T-helper 1 cell treated with Interleukin-12 subunit alpha and Interleukin-12 subunit beta and Interleukin-4 antibody, amounts not matched to agents 30 ng/mL and 1 ng/mL, for 36 hours (primary cell): ENCODE measurements at regions not wholly inside any gene's neighbourhood (a gene's known extent, or its start where the extent isn't known, plus 50 kb on each side); places are given as distances from the start of the nearest gene placed in this dataset.

Experiments used
- intact Hi-C: fragments of 100-400 bp; cut with micrococcal nuclease; formaldehyde crosslinking; loops from one replicate; pipeline ENCODE4 v1.15.1; 2024

DNA sequence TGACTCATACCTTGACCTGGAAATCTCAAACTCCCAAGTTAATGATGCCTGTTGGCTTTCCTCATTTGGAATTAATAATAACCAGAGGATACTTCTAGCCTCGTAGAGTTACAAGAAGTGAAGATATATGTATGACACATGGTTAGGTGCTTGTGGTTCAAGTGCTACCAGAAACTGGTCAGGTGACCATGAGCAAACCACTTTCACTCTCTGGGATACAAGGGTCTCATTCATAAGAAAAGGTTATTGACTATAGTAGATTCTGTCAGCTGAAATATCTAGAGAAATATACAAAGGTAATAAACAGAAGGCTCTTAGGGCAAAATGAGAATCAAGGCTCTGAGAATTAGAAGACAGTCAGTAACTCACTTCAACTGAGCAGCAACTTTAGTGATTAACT, 233.3 kb downstream of the KCNA4 start:
- intact Hi-C loops: no loop called here

DNA sequence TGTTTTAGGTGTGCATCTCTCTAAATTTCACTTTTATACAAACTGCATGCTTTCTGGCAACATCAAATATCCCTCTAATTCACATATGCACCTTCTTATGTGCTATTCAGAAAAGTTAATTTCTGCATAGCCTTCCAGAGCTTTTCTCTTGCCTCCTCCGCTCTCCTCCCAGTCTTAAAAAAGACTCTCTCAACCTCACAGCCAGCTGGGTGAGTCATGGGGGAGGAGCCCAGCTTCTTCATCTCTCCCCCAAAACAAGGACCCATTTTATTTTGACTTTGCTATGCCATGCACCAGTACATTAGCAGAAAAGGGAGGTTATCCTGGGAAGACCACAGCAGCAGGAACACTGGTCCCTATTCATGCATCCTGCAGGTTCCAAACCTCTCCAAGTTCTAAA, 234.4 kb downstream of the KCNA4 start:
- intact Hi-C loops: no loop called here

DNA sequence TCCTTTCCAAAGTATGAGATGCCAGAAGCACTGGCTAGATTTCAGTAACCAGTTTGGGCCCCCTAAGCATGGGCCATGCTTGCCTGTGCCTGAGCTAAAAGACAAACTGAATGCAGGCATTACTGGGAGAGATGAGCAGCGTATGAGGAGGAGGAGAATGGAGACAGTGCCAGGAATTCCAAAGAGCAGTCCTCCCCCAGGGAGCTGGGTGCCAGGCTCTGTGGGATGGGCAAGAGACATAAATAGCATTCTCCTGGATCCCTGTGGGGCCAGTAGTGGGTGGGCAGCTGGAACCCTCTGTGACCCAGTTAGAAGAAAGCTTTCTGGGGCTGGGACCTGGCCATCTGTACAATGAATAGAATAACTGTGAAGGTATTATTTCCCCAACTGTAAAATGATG, 235.6 kb downstream of the KCNA4 start:
- intact Hi-C loops: no loop called here

DNA sequence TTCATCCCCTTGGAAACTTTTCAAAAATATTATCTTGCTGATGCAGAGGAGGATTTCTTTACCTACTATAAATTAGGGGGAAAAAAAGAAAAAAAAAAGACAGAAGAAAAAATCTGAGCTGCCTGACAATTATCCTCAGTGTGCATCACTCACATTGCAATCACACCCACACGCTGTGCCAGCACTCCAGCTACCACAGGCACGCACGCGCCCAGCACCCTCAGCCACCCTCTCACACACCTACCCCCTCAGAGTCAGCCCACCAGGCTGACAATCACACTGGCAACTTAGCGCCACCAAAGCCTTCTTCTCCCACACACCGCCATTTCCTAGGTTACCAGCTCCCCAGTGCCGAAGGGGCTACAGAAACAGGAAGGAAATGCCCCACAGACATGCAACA, 236.1 kb downstream of the KCNA4 start:
- intact Hi-C loops: no loop called here

DNA sequence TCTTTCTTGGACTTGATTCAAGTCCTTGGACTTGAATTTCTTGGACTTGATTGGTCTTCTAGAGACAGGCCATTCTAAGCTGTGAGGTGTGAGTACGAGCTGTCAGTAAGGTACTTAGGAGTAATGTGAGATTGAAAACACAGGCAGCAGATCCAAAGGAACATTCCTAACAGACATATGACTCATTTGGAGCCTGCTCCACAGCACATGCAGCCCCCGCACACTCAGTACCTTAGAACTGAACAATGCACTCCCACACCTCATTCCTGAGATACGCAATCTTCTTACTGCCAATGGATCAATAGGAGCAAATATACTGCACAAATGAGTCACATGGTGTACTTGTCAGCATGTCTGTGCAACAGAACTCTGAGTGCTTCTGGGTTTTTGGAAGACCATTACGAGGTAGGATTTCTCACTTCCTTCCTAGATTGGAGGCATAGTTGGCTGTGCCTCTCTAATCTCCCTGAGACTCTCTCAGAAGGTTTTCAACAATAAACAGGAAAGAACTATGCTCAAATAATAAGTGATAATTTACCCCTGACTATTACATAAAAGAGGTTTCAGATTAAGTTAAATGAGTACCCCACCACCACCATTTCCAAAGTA, 243.1 kb downstream of the KCNA4 start:
- intact Hi-C loops: no loop called here

DNA sequence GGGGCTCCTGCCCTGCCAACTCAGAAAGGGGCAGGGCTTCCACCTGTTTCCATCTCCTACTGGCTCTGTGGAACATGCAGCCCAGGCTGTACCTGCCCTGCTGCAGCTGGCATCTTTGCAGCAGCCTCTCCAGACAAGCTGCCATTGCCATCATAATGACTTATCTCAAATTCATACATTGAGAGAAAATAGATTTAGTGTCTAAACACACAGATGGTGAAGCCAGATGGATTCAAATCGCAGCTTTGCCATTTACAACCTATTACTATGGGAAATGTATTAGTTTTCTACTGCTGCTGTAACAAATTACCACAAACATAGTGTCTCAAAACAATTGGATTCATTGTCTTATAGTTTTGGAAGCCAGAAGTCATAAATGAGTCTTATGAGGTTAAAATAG, 260.0 kb downstream of the KCNA4 start:
- intact Hi-C loops: no loop called here

DNA sequence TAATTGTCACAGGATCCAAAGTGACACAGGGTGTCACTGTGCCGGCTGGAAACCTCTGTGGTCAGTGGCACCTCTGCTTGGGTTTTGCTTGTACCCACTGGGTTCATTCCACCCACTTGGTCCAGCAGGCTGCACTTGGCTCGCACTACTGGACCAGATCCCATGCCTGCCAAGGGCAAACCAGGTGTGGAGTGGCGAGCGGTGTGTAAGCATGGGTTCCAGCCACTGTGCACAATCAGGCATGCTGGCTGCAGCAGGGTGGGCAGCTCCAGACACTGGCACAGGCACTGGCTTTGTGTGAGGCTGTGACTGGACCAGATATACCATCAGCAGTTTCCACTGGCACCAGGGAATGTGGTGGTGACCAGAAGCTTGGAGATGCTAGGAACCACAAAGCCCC, 261.4 kb downstream of the KCNA4 start:
- intact Hi-C loops: no loop called here

DNA sequence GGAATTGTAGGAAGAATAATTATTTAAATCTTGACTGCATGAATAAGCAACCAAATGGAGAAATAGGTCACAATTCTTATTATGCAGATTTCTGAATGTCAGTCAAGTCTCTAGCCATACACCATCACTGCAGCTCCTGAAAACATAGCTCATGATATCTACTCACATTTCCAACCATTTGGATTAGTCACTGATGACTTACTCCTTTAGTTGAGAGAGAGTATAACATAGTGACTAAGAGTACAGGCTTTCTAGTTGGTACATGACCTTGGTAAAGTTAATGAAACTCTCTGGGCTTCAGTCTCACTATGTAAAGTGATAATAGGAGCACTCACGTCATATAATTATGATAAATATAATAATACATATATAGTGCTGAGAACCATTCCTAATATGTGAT, 265.2 kb downstream of the KCNA4 start:
- intact Hi-C loops: no loop called here

DNA sequence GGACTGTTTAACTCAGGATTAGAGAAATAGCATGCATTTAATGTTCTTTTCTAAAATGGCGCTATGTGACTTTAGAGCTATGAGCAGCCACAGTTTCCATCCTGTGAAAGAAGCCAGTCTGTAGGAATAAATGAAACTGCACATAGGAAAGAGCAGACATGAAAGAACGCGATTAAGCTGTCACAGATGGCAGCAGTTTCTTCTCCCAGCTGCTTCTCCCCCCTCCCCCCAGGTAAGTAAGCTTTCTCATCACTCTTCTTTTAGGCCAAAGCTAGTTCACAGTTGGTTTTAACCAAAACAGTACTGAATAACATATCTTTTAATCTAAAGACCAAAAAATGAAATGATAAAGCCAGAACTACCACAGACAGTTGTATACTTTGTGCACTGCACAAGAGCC, 266.4 kb downstream of the KCNA4 start:
- intact Hi-C loops: no loop called here

DNA sequence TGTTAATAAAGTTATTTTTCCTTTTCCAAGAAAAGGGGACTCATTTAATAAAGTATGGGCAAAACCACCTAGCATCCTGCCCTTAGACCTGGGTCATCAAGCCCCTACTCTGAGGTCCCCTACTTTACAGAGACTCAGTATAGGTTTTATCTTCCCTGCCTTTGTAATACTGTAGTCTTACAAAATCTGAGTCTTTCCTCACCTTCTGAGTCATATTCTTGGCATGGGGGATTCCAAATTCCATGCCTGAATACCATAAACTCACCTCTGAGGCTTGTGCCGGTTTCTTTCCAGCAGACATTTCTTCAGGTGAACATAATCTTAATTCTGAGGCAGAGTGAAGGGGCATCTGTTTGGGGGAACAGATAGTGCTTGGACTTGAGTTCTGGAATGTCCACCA, 282.5 kb downstream of the KCNA4 start:
- intact Hi-C loops: no loop called here

DNA sequence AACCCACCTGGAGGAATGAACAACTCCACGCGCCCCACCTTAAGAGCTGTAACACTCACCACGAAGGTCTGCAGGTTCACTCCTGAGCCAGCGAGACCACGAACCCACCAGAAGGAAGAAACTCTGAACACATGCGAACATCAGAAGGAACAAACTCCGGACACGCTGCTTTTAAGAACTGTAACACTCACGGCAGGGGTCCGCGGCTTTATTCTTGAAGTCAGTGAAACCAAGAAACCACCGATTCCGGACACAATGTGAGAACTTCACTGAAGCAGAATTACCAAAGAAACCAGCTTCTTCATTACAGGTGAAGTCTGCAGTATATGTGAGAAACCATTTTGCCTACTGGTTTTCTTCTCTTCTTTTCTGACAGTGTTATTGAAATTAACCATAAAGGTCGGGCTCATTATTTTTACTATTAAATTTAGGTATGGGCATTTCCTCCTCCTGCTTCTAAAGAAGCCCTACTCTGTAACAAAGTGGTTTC, 303.0 kb downstream of the KCNA4 start:
- intact Hi-C loops: no loop called here

DNA sequence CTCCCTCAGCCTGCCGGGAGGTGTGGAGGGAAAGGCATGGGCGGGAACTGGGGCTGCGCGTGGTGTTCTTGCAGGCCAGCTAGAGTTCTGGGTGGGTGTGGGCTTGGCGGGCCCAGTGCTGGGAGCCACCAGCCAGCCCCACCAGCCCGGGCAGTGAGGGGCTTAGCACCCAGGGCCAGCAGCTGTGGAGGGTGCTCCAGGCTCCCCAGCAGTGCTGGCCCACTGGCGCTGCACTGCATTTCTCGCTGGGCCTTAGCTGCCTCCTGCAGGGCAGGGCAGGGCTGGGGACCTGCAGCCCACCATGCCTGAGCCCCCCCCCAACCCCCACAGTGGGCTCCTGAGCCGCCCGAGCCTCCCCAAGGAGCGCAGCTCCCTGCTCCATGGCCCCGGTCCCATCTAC, 304.2 kb downstream of the KCNA4 start:
- intact Hi-C loops: no loop called here

DNA sequence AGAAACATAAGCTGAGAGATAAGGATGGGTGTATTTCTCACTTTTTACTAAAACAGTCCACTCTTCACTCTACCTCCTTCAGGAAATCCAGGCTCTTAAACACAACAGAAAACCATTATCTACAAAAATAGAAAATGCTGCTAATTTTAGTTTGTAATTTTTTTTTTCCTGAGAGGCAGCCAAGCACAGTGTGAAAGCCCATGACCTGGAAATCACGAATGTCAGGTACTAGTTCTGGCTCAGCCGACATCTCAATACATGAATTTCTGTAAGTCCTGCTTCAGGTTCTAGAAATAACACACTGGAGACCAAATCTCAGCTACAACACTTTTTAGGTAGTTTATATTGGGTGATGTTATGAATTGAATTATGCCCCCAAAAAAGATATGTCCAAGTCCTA, 308.9 kb downstream of the KCNA4 start:
- intact Hi-C loops: no loop called here

DNA sequence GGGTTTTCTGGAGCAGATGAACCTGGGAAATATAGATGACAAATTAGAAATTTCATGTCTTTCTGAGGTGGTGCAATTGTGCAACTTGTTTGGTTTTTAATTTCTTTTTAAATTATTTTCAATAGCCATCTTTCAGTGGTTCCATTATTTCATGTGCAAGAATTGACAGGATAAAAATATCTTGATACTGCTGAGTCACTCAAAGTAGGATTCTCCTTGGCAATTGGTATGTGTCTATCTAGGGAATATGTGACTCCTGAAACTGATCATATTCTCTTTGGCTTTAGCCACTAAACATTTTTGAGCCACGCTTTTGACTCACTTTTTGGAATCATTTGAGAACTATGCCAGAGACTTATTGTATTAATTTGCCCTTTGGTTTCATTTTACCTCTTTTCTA, 331.5 kb downstream of the KCNA4 start:
- intact Hi-C loops: no loop called here

DNA sequence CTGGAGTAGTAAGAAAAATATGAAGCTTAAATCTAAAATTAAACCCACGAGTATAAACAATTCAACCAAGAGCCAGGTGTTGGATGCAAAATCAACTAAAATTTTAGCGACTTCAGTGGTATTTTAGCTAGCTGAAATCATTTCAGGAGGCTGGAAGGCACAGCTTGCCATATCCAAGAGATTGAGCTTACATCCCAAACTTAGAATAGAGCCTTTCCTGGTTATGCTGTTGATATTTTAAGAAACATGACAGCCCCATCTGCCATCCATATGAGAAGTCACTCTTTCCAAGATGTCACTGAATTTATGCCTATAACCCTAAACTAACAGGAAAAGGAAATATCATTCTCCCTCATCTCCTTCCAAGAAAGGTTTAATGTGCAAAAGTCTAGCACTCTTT, 334.0 kb downstream of the KCNA4 start:
- intact Hi-C loops: no loop called here

DNA sequence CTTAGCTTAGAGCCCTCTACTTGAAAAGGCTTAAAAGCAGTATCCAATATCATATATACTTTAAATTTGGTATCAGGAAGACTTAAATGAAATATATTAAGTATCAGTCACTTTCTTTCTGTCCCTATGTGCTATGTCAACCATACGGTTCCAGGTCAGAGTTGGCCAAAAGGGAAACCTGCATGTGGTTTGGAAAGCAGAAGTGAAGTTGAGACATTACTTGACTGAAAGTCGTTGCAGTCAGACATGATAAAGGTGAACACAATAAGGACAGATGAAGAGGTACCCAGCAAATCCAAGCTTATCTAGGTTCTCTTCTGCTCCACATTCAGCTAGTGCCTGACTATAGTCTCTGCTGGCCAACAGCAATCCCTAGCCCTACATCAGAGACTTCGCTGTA, 336.8 kb downstream of the KCNA4 start:
- intact Hi-C loops: no loop called here

DNA sequence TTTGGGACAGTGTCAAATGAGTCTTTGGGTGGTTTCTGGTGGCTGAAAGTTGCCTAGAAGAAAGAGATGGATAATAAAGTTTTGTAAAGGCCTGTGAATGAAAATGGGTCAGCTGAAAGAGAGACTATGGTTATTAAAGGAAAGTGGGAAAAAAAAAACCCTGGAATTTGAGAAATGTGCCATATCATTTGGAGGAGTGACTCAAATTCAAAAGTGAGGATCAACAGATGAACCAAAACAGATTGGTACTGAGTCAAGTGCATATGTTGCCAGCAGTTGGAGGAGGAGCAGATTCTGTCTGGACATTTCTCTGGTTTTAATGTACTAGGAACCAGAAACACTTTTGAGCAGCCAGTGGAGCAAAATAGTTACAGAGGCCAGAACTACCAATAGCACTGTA, 339.8 kb downstream of the KCNA4 start:
- intact Hi-C loops: no loop called here

DNA sequence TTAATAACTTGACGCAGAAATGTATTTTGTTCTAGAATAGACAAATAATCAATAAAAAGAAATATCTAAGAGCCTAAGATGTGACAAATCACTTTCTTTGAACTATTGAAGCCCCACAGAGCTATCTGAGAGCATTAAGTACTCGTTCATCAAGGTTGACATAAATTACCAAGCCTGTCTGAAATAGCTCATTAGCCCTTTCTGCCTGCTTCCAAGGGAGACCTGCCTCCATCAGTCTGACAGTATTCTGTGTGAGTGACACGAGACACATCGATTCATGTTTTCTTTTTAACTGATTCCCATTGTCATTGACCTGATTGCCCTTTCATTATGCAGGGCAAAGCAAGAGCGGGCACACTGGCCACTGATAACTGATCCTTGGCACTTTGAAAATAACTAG, 347.5 kb downstream of the KCNA4 start:
- intact Hi-C loops: no loop called here

DNA sequence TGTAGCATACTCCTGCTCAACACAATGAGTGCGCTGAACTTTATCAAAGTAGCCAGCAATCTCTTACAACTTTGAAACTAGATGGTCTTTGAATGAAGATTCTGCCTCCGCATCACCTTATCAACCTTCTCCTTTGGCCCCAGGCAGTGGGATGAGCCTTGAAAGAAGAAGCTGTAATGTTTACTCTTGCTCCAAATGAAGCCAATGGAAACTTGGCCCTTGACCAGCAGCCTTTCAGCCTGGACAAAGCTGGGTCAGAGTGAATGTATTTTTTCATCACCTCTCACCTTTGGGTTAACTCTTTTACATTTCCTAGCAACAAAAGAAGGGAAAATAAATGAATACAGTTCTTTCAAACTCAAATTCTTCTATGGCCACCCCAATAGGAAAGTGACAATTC, 359.1 kb downstream of the KCNA4 start:
- intact Hi-C loops: no loop called here

DNA sequence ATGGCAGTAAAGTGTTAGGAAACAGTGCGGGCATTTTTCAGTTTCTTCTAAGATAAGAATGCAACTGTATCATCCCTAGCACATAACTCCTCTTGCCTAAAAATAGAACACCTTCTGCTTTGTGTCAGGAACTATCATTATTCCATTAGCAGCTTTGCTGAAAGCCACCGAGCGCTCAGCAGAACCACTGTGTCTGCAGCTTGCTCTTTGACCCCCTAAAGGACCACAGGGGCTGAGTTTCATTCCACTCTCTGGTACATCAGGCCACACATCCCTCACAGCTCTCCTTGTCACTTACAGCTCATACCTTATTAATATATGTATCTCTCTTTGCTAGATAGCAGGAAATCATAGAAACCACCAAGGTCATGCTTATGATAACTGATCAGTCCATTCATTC, 360.2 kb downstream of the KCNA4 start:
- intact Hi-C loops: no loop called here

DNA sequence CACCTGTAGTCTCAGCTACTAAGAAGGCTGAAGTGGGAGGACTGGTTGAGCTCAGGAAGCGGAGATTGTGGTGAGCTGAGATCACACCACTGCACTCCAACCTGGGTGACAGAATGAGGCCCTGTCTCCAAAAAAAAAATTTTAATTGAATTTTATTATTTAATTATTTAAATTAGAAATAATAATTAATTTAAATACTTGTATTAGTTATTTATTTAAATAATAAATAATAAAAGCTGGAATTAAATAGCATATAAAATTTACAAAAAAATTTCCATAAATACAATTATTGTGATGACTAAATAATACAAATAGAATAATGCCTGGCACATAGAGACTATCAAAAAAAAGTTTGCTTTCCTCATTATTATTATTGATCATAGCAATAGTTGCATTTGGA, 371.5 kb downstream of the KCNA4 start:
- intact Hi-C loops: no loop called here

DNA sequence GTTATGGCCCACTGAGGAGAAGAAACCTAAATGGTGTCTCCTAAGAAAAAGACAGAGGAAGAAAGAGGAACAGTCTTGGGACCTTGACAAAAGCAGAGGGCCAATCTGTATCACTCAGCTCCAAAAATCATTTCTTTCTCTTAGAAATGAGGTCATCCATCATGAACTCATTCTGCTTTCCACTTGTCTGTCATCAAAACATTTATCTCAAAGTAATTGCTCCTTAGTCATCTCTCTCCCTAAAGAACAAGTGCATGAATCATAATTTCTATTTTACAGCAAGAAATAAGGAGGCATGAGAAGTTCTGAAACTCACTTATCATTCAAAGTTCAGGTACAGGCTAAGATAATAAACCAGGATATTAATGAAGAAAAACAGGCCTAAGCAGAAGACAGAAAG, 375.6 kb downstream of the KCNA4 start:
- intact Hi-C loops: no loop called here

DNA sequence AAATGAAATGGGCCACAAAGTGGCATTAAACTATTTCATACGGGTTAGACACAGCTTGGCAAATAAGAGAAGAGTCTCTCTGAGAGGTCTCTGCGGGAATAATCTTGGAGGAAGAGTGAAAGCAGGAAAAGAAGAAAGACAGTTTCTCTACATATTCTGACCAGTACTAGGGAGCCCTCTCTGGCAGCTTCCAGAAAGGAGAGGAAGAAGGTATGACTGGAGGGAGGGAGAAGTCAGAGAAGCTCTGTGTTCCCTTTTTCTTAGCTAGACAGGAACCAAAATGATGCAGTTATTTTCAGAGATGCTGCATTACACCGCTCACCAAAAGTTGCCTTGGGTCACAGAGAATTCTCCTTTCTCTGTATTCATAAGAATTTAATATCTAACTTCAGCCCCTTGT, 382.1 kb downstream of the KCNA4 start:
- intact Hi-C loops: no loop called here

DNA sequence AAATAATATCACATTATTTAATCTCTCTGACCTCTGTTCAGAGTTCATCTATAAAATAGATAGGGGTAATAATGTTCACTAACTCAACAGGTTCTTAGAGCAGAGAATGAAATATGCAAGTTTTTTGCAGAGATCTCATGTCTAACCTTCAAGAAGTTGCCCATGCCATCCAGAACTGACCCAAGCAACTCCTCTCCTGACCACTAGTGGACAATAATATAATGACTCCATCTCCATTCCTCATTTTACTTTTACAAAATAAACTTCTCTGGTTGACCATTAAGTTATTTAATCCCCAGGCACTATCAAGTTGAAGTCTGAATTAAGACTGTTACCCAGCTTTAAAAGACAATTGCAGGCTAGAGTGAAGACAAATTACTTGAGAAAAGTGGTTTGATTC, 382.6 kb downstream of the KCNA4 start:
- intact Hi-C loops: no loop called here
